WTC11 (cell line): ENCODE measurements at regions not wholly inside any gene's neighbourhood (a gene's known extent, or its start where the extent isn't known, plus 50 kb on each side); places are given as distances from the start of the nearest gene placed in this dataset.

Source experiments
- ATAC-seq: fragments of 200-7000 bp; cut with Tn5 transposase; 2 replicates; pipeline ENCODE4 v1.10.0; 2021; ENCODE audit warnings: mild to moderate bottlenecking, moderate library complexity
- CTCF ChIA-PET: fragments of 300-600 bp; sonication (Branson Sonifier 250); formaldehyde crosslinking; loops from one replicate; lab custom pipeline; 2021; ENCODE audit warnings: antibody characterized with exemption; lab: Charles Lee
- POLR2A ChIA-PET: fragments of 350-600 bp; sonication (Branson Sonifier 250); formaldehyde crosslinking; loops from one replicate; lab custom pipeline; 2021; ENCODE audit warnings: antibody characterized with exemption; lab: Charles Lee
- DNase-seq: peaks from one replicate; pipeline ENCODE4 v3.0.0; 2021; ENCODE audit warnings: low spot score
- H3K27ac Mint-ChIP-seq: 2 replicates; pipeline ENCODE4 v1.8.0; 2021; ENCODE audit warnings: mixed read lengths
- H3K27me3 Mint-ChIP-seq: 2 replicates; pipeline ENCODE4 v1.8.0; 2021; ENCODE audit warnings: low read depth, mild to moderate bottlenecking, moderate library complexity, mixed read lengths
- H3K36me3 Mint-ChIP-seq: 2 replicates; pipeline ENCODE4 v1.8.0; 2021; ENCODE audit warnings: mixed read lengths
- H3K4me1 Mint-ChIP-seq: 2 replicates; pipeline ENCODE4 v1.8.0; 2022; ENCODE audit warnings: mixed read lengths
- H3K4me3 Mint-ChIP-seq: 2 replicates; pipeline ENCODE4 v1.8.0; 2021; ENCODE audit warnings: mild to moderate bottlenecking, moderate library complexity, mixed read lengths
- H3K9me3 Mint-ChIP-seq: 2 replicates; pipeline ENCODE4 v1.8.0; 2021; ENCODE audit warnings: mixed read lengths
- AFF4 ChIP-seq: sonication (generic); formaldehyde crosslinking; IDR thresholded peaks from 2 replicates; pipeline ENCODE4 v1.8.1; 2023; ENCODE audit warnings: mild to moderate bottlenecking, missing genetic modification reagents, borderline replicate concordance
- CREB1 ChIP-seq: sonication (generic); formaldehyde crosslinking; IDR thresholded peaks from 2 replicates; pipeline ENCODE4 v1.8.0; 2023; ENCODE audit warnings: mild to moderate bottlenecking, missing genetic modification reagents
- CREM ChIP-seq: sonication (generic); formaldehyde crosslinking; IDR thresholded peaks from 2 replicates; pipeline ENCODE4 v1.8.1; 2022; ENCODE audit warnings: mild to moderate bottlenecking, missing genetic modification reagents, moderate library complexity
- ERG ChIP-seq: fragments of 250-450 bp; sonication (Bioruptor Pico); IDR thresholded peaks from 2 replicates; pipeline ENCODE4 v1.8.0; 2021; ENCODE audit warnings: mild to moderate bottlenecking
- HMGA2 ChIP-seq: fragments of 250-450 bp; sonication (Bioruptor Pico); IDR thresholded peaks from 2 replicates; pipeline ENCODE4 v1.4.0; 2021; ENCODE audit warnings: mild to moderate bottlenecking, moderate library complexity
- IRF2 ChIP-seq: sonication (generic); formaldehyde crosslinking; IDR thresholded peaks from 2 replicates; pipeline ENCODE4 v1.8.0; 2022; ENCODE audit warnings: low read depth, missing genetic modification reagents, borderline replicate concordance
- KAT7 ChIP-seq: sonication (generic); formaldehyde crosslinking; IDR thresholded peaks from 2 replicates; pipeline ENCODE4 v1.8.1; 2023; ENCODE audit warnings: missing genetic modification reagents, mild to moderate bottlenecking, borderline replicate concordance
- NR3C1 ChIP-seq: sonication (generic); formaldehyde crosslinking; conservative IDR thresholded peaks from 2 replicates; pipeline ENCODE4 v1.8.1; 2023; ENCODE audit warnings: low read depth, mild to moderate bottlenecking, missing genetic modification reagents
- OVOL2 ChIP-seq: fragments of 250-450 bp; sonication (Bioruptor Pico); IDR thresholded peaks from 2 replicates; pipeline ENCODE4 v1.9.0; 2021; ENCODE audit warnings: mild to moderate bottlenecking, borderline replicate concordance
- SP1 ChIP-seq: sonication (generic); formaldehyde crosslinking; conservative IDR thresholded peaks from 2 replicates; pipeline ENCODE4 v1.8.1; 2022; ENCODE audit warnings: missing genetic modification reagents
- STAT6 ChIP-seq: sonication (generic); formaldehyde crosslinking; conservative IDR thresholded peaks from 2 replicates; pipeline ENCODE4 v1.8.1; 2023; ENCODE audit warnings: mild to moderate bottlenecking, low read depth, missing genetic modification reagents, moderate library complexity
- TEAD1 ChIP-seq: sonication (generic); formaldehyde crosslinking; IDR thresholded peaks from 2 replicates; pipeline ENCODE4 v1.8.0; 2022; ENCODE audit warnings: mild to moderate bottlenecking, missing genetic modification reagents
- TEAD4 ChIP-seq: sonication (generic); formaldehyde crosslinking; IDR thresholded peaks from 2 replicates; pipeline ENCODE4 v1.8.0; 2022; ENCODE audit warnings: mild to moderate bottlenecking, missing genetic modification reagents
- ZMAT4 ChIP-seq: fragments of 250-450 bp; sonication (Bioruptor Pico); IDR thresholded peaks from 2 replicates; pipeline ENCODE4 v1.9.0; 2021; ENCODE audit warnings: mild to moderate bottlenecking
- ZNF219 ChIP-seq: sonication (generic); formaldehyde crosslinking; IDR thresholded peaks from 2 replicates; pipeline ENCODE4 v1.8.0; 2023; ENCODE audit warnings: missing genetic modification reagents, mild to moderate bottlenecking, borderline replicate concordance
- ZNF532 ChIP-seq: fragments of 250-450 bp; sonication (Bioruptor Pico); IDR thresholded peaks from 2 replicates; pipeline ENCODE4 v1.9.0; 2021; ENCODE audit warnings: mild to moderate bottlenecking, borderline replicate concordance
- TF ChIP-seq, protein P1 (sequence below): sonication (generic); formaldehyde crosslinking; IDR thresholded peaks from 2 replicates; pipeline ENCODE4 v1.8.0; 2022; ENCODE audit warnings: mild to moderate bottlenecking, missing genetic modification reagents
- TF ChIP-seq, protein P2 (sequence below): sonication (generic); formaldehyde crosslinking; IDR thresholded peaks from 2 replicates; pipeline ENCODE4 v1.8.0; 2023; ENCODE audit warnings: mild to moderate bottlenecking, missing genetic modification reagents
- TF ChIP-seq, protein P3 (sequence below): sonication (generic); formaldehyde crosslinking; IDR thresholded peaks from 2 replicates; pipeline ENCODE4 v1.8.1; 2022; ENCODE audit warnings: mild to moderate bottlenecking, missing genetic modification reagents, moderate library complexity, borderline replicate concordance

DNA sequence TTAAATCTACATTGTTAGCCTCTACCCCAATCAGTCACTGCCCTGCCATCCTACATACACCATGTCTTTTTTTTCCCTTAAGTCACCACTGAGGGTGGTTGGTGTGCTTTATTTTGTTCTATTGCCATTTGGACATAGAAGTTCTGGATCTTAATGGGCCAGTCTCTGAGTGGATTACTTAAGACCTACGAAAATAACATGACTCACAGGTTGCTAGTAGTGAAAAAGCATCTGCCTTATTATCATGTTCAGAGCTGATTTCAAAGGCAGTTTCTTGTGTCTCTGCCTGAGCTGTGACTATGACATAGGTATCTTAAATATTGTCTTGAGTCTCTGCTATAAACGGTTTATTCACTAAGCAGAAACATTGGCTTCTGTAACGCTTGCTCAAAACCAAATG lies 410.8 kb downstream of the MDFIC start:
- DNase-seq, result no peak
- Mint-ChIP-seq H3K9me3 (no peaks in the 10 kb centered on the region), H3K36me3 (no peaks in the 10 kb centered on the region)

More for the DNA sequence above, 410.8 kb downstream of the MDFIC start:
- TF ChIP-seq AFF4 (CRISPR knock-in tag), result no peak
- TF ChIP-seq CREB1 (CRISPR knock-in tag), result no peak
- no peak for TF ChIP-seq SP1 (CRISPR knock-in tag)
- TF ChIP-seq IRF2 (CRISPR knock-in tag), result no peak
- no peak for TF ChIP-seq ZNF219 (CRISPR knock-in tag)
- TF ChIP-seq NR3C1 (CRISPR knock-in tag), result no peak
- no peak for TF ChIP-seq TEAD4
- TF ChIP-seq, protein P1, sequence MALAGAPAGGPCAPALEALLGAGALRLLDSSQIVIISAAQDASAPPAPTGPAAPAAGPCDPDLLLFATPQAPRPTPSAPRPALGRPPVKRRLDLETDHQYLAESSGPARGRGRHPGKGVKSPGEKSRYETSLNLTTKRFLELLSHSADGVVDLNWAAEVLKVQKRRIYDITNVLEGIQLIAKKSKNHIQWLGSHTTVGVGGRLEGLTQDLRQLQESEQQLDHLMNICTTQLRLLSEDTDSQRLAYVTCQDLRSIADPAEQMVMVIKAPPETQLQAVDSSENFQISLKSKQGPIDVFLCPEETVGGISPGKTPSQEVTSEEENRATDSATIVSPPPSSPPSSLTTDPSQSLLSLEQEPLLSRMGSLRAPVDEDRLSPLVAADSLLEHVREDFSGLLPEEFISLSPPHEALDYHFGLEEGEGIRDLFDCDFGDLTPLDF, result no peak
- no peak for TF ChIP-seq HMGA2 (CRISPR knock-in tag)
- TF ChIP-seq ZNF532 (CRISPR knock-in tag), result no peak
- TF ChIP-seq TEAD1 (CRISPR knock-in tag), result no peak
- TF ChIP-seq, protein P2, sequence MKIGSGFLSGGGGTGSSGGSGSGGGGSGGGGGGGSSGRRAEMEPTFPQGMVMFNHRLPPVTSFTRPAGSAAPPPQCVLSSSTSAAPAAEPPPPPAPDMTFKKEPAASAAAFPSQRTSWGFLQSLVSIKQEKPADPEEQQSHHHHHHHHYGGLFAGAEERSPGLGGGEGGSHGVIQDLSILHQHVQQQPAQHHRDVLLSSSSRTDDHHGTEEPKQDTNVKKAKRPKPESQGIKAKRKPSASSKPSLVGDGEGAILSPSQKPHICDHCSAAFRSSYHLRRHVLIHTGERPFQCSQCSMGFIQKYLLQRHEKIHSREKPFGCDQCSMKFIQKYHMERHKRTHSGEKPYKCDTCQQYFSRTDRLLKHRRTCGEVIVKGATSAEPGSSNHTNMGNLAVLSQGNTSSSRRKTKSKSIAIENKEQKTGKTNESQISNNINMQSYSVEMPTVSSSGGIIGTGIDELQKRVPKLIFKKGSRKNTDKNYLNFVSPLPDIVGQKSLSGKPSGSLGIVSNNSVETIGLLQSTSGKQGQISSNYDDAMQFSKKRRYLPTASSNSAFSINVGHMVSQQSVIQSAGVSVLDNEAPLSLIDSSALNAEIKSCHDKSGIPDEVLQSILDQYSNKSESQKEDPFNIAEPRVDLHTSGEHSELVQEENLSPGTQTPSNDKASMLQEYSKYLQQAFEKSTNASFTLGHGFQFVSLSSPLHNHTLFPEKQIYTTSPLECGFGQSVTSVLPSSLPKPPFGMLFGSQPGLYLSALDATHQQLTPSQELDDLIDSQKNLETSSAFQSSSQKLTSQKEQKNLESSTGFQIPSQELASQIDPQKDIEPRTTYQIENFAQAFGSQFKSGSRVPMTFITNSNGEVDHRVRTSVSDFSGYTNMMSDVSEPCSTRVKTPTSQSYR (CRISPR knock-in tag), result no peak
- no peak for TF ChIP-seq ZMAT4
- no peak for TF ChIP-seq OVOL2
- TF ChIP-seq, protein P3, sequence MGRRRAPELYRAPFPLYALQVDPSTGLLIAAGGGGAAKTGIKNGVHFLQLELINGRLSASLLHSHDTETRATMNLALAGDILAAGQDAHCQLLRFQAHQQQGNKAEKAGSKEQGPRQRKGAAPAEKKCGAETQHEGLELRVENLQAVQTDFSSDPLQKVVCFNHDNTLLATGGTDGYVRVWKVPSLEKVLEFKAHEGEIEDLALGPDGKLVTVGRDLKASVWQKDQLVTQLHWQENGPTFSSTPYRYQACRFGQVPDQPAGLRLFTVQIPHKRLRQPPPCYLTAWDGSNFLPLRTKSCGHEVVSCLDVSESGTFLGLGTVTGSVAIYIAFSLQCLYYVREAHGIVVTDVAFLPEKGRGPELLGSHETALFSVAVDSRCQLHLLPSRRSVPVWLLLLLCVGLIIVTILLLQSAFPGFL (CRISPR knock-in tag), result no peak
- no peak for TF ChIP-seq ERG (CRISPR knock-in tag)
- no peak for TF ChIP-seq CREM
- TF ChIP-seq KAT7 (CRISPR knock-in tag), result no peak
- TF ChIP-seq STAT6 (CRISPR knock-in tag), result no peak
- no peak for ATAC-seq
- Mint-ChIP-seq H3K27me3 (no peaks in the 10 kb centered on the region), H3K4me1 (no peaks in the 10 kb centered on the region), H3K4me3 (no peak overlapping the region), H3K27ac (no peak overlapping the region)
- CTCF ChIA-PET, result no interaction called here
- POLR2A ChIA-PET, result no interaction called here
